GM23338 (cell line): ENCODE measurements at regions not wholly inside any gene's neighbourhood (a gene's known extent, or its start where the extent isn't known, plus 50 kb on each side); places are given as distances from the start of the nearest gene placed in this dataset.

Experiments
- ATAC-seq: fragments of 200-7000 bp; cut with Tn5 transposase; 3 replicates; pipeline ENCODE4 v1.9.1; 2020
- DNase-seq: peaks from one replicate; pipeline ENCODE4 v3.0.0-alpha.2; 2015; ENCODE audit warnings: low spot score
- H2AFZ ChIP-seq: fragments of 200-600 bp; sonication (generic); 2 replicates; pipeline ENCODE4 v1.8.0; 2016; ENCODE audit warnings: antibody characterized with exemption, mild to moderate bottlenecking, moderate library complexity
- H3F3A ChIP-seq: fragments of 200-600 bp; sonication (generic); replicated peaks from 2 replicates; pipeline ENCODE4 v1.8.0; 2017; ENCODE audit warnings: antibody characterized with exemption, mixed run types, low read depth
- H3K27ac ChIP-seq: fragments of 200-600 bp; sonication (generic); 2 replicates; pipeline ENCODE4 v1.6.1; 2016; ENCODE audit warnings: low read depth
- H3K27me3 ChIP-seq: fragments of 200-600 bp; sonication (generic); 2 replicates; pipeline ENCODE4 v1.8.0; 2016; ENCODE audit warnings: mild to moderate bottlenecking, mixed run types, moderate library complexity; ENCODE audit not compliant: insufficient read depth
- H3K36me3 ChIP-seq: fragments of 200-600 bp; sonication (generic); 2 replicates; pipeline ENCODE4 v1.8.0; 2016; ENCODE audit warnings: mild to moderate bottlenecking; ENCODE audit not compliant: insufficient read depth
- H3K4me1 ChIP-seq: fragments of 200-600 bp; sonication (generic); 2 replicates; pipeline ENCODE4 v1.8.0; 2016; ENCODE audit warnings: mild to moderate bottlenecking, moderate library complexity; ENCODE audit not compliant: insufficient read depth
- H3K4me2 ChIP-seq: fragments of 200-600 bp; sonication (generic); 2 replicates; pipeline ENCODE4 v1.7.1; 2017; ENCODE audit warnings: mixed run types
- H3K4me3 ChIP-seq: fragments of 200-600 bp; sonication (generic); 2 replicates; pipeline ENCODE4 v1.6.1; 2016; ENCODE audit warnings: mixed run types
- H3K79me2 ChIP-seq: fragments of 200-600 bp; sonication (generic); replicated peaks from 2 replicates; pipeline ENCODE4 v1.8.0; 2017; ENCODE audit warnings: mild to moderate bottlenecking; ENCODE audit not compliant: insufficient read depth
- H3K9me2 ChIP-seq: fragments of 200-600 bp; sonication (generic); 2 replicates; pipeline ENCODE4 v1.8.0; 2017; ENCODE audit not compliant: insufficient read depth
- H4K20me1 ChIP-seq: fragments of 200-600 bp; sonication (generic); replicated peaks from 2 replicates; pipeline ENCODE4 v1.8.0; 2017; ENCODE audit warnings: mild to moderate bottlenecking; ENCODE audit not compliant: insufficient read depth
- H3K27ac Mint-ChIP-seq: 2 replicates; pipeline ENCODE4 v1.8.0; 2020; ENCODE audit warnings: inconsistent platforms, mild to moderate bottlenecking, moderate library complexity, mixed read lengths
- H3K27me3 Mint-ChIP-seq: 3 replicates; pipeline ENCODE4 v1.8.0; 2022; ENCODE audit warnings: low read depth, mild to moderate bottlenecking, moderate library complexity, mixed read lengths, inconsistent platforms; ENCODE audit not compliant: insufficient read depth, poor library complexity
- H3K36me3 Mint-ChIP-seq: 3 replicates; pipeline ENCODE4 v1.8.0; 2021; ENCODE audit warnings: low read depth, mild to moderate bottlenecking, inconsistent platforms, moderate library complexity, mixed read lengths
- H3K4me1 Mint-ChIP-seq: 3 replicates; pipeline ENCODE4 v1.8.0; 2020; ENCODE audit warnings: mild to moderate bottlenecking, inconsistent platforms, mixed read lengths
- H3K4me3 Mint-ChIP-seq: 3 replicates; pipeline ENCODE4 v1.8.0; 2021; ENCODE audit warnings: moderate library complexity, mild to moderate bottlenecking, inconsistent platforms, mixed read lengths
- H3K9me3 Mint-ChIP-seq: 3 replicates; pipeline ENCODE4 v1.8.0; 2020; ENCODE audit warnings: moderate library complexity, mild to moderate bottlenecking, inconsistent platforms, mixed read lengths
- CREB1 ChIP-seq: fragments of 250-450 bp; sonication (Bioruptor Pico); IDR thresholded peaks from 2 replicates; pipeline ENCODE4 v1.5.0; 2020; ENCODE audit warnings: low read depth, mild to moderate bottlenecking, moderate library complexity
- CTCF ChIP-seq, 2 experiments: fragments of 200-600 bp in 1 of 2; sonication (generic) in 1 of 2; conservative IDR thresholded peaks; 2 replicates each; pipeline versions ENCODE4 v1.5.1 to v1.6.1; 2016 to 2017; ENCODE audit warnings: antibody characterized with exemption in 2 of 2, low read depth in 2 of 2, mild to moderate bottlenecking in 2 of 2, moderate library complexity in 1 of 2
- EZH2 ChIP-seq: fragments of 200-600 bp; sonication (generic); IDR thresholded peaks from one replicate; pipeline ENCODE4 v1.8.0; 2017; ENCODE audit warnings: antibody characterized with exemption, mild to moderate bottlenecking, low read depth; ENCODE audit not compliant: unreplicated experiment
- EZH2phosphoT487 ChIP-seq: fragments of 200-600 bp; sonication (generic); IDR thresholded peaks from one replicate; pipeline ENCODE4 v1.8.1; 2018; ENCODE audit warnings: antibody characterized with exemption; ENCODE audit not compliant: unreplicated experiment
- POLR2AphosphoS5 ChIP-seq: IDR thresholded peaks from 2 replicates; pipeline ENCODE4 v1.6.1; 2016; ENCODE audit warnings: antibody characterized with exemption, low read depth
- REST ChIP-seq: IDR thresholded peaks from one replicate; pipeline ENCODE4 v1.6.1; 2018; ENCODE audit warnings: antibody characterized with exemption; ENCODE audit not compliant: unreplicated experiment
- STAT1 ChIP-seq: IDR thresholded peaks from one replicate; pipeline ENCODE4 v1.6.1; 2016; ENCODE audit warnings: antibody characterized with exemption; ENCODE audit not compliant: unreplicated experiment
- ZNF114 ChIP-seq: fragments of 250-450 bp; sonication (Bioruptor Pico); IDR thresholded peaks from 2 replicates; pipeline ENCODE4 v1.5.0; 2020; ENCODE audit warnings: mild to moderate bottlenecking, moderate library complexity
- ZNF331 ChIP-seq: fragments of 250-450 bp; sonication (Bioruptor Pico); IDR thresholded peaks from 2 replicates; pipeline ENCODE4 v1.5.0; 2020; ENCODE audit warnings: low read depth, mild to moderate bottlenecking, moderate library complexity
- ZNF462 ChIP-seq: fragments of 250-450 bp; sonication (Bioruptor Pico); IDR thresholded peaks from 2 replicates; pipeline ENCODE4 v1.5.0; 2020; ENCODE audit warnings: mild to moderate bottlenecking, moderate library complexity

- Histone ChIP-seq H4K20me1 (no peaks in the 10 kb centered on the region), H3K4me3 (no peak overlapping the region), H3K9me2 (no peaks in the 10 kb centered on the region), H3K27ac (no peak overlapping the region), H3K4me2 (no peak overlapping the region), H3F3A (no peaks in the 10 kb centered on the region), H2AFZ (0 out of 2 replicates have a peak overlapping the region, but pooled peaks have one; percentile 38), H3K27me3 (no peaks in the 10 kb centered on the region), H3K79me2 (no peaks in the 10 kb centered on the region), H3K36me3 (no peaks in the 10 kb centered on the region), H3K4me1 (no peaks in the 10 kb centered on the region)
- DNase-seq (no peak), ATAC-seq (no peak)
- no peaks in the 10 kb centered on the region for H3K4me1 Mint-ChIP-seq
- H3K27me3 Mint-ChIP-seq: no peaks in the 10 kb centered on the region
- no peak for TF ChIP-seq ZNF114 (CRISPR knock-in tag)
- no peak for TF ChIP-seq STAT1
- TF ChIP-seq CREB1 (CRISPR knock-in tag): no peak
- TF ChIP-seq POLR2AphosphoS5: no peak
- TF ChIP-seq EZH2phosphoT487: no peak
- TF ChIP-seq ZNF331 (CRISPR knock-in tag): no peak
- TF ChIP-seq EZH2: no peak
- TF ChIP-seq REST: no peak
- TF ChIP-seq ZNF462 (CRISPR knock-in tag): no peak
- TF ChIP-seq CTCF (conservative IDR thresholded peaks at IDR 0.05; ENCODE audit: low read depth in 2 of 2): no peak
- 0 out of 3 replicates have a peak, but pooled peaks cover 3% of the 10 kb centered on the region for H3K36me3 Mint-ChIP-seq
- no peak overlapping the region for H3K4me3 Mint-ChIP-seq
- H3K27ac Mint-ChIP-seq: no peak overlapping the region
- H3K9me3 Mint-ChIP-seq: peaks cover 9% of the 10 kb centered on the region
Observed at GRCh38 chr4:186845137-186845842, 121.6 kb upstream of the FAT1 start.
